GM21825 (cell line): ENCODE measurements at regions not wholly inside any gene's neighbourhood (a gene's known extent, or its start where the extent isn't known, plus 50 kb on each side); places are given as distances from the start of the nearest gene placed in this dataset.

Experiments
- ATAC-seq: cut with Tn5 transposase; IDR thresholded peaks from one replicate; pipeline ENCODE4 v1.9.1; 2021; ENCODE audit warnings: mild to moderate bottlenecking, moderate library complexity; ENCODE audit not compliant: unreplicated experiment

DNA sequence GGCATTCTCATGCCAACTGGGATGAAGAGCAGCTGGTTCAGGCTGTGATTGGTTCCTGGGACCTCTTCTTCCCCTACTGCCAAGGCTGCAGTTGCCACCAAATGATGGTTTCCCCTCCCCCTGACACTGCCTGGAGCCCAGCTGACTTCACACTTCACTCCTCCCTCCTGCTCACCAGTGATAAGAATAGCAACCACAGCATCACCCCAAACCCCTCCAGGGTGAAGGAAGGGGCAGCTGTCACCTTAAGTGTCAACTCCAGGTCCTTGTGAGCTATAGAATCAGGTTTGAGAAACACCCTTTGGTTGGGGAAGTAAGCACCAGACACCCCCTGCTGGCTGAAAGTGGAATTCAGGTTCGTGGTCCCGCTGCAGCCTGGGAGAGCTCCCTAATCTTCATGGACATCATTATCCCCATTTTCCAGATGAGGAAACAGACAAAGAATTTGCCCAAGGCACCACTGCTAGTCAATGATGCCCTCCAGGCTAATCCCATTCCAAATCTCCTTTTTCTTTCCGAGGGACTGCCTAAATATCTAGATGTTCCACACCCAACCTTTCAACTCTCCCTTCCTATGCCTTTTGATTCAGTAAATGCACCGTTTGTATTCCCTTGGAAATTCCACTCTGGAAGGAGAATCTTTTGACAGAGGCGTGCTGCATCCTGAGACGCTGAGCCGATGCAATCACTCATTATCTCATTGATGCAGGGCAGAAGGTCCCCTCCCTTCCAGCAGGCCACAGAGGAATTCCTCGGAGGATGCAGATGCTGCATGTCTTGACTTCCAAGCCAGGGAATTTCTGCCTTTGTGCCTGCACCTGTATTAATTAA lies 50.6 kb upstream of the UQCRFS1 start:
- ATAC-seq, result no peak

DNA sequence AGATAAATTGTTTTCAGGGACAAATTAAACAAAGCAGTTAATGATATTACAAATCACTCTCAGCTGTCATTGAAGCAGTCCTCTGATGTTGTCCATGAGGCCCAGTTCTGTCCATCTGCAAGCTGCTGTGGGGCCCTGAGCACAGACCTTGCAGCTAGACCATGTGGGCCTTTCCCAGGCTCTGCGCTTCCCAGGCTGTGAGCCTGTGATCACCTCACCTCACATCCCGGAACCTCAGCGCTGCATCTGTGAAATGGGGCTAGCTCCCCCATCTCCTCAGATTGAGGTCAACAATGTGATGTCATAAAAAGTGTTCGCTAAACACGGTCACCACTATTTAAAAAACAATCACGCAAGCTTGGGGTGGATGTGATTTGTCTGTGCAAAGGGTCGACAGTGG lies 51.9 kb upstream of the UQCRFS1 start:
- no peak for ATAC-seq

DNA sequence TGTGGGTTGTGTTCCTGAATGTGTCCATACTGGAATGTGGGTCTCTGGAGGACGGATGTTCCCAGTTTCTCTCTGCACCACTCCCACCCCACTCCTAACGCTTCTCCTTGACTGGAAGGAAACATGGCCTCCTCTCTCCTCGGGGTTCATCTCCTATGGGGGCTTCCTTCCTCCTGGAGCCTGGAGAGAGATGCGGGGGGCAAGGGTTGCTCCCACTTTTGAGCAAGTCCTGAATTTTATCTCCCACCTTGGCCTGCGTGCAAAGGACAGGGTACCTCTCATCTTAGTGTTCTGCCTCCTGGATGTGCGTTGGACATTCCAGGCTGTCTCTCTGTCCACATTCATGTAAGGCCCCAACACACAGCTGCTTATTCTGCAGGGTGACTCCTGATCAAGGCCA lies 52.5 kb upstream of the UQCRFS1 start:
- no peak for ATAC-seq

DNA sequence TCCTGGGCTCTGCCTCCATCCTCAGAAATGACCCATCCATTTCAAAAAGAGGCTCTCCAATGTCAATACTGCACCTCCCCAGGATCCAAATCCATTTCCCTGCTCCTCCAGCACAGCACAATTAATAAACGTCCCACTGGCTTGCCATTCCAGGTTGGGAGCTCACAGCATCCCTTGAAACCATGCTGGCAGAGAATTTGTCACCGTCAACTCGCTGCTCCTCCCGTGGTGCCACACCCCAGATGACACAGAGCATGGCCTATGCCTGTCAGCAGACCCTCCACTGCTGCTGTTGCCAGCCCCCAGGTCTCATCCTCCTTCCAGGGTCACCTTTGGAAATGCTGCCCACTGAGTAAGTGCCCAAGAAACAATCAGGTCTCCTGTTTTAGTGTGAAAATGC lies 53.0 kb upstream of the UQCRFS1 start:
- ATAC-seq, result no peak

DNA sequence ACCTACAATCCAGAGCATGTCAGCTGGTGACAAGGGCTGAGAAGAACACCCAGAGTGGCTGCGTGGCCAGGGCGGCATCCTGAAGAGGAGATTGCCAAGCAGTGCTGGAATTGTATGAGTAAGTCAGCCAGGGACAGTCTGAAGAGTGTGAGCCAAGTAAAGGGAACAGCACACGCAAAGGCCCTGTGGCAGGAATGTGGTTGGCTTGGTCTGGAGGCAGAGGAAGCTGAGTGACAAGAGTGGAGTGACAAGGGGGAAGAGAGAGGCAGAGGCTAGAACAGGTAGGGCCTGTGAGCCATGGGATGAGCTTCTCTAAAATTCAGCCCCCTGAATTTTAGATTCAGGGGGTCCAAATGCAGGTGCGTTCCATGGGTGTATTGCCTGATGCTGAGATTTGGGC lies 53.7 kb upstream of the UQCRFS1 start:
- no peak for ATAC-seq

DNA sequence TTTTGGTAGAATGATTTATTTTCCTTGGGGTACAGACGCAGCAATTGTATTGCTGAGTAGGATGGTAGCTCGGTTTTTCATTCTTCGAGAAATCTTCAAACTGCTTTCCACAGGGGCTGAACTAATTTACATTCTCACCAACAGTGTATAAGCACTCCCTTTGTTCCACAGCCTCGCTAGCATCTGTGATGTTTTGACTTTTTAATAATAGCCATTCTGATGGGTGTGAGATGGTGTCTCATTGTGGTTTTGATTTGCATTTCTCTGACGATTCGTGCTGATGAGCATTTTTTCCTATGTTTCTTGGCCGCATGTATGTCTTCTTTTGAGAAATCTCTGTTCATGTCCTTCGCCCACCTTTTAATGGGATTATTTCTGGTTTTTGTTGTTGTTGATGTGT lies 54.8 kb upstream of the UQCRFS1 start:
- no peak for ATAC-seq

DNA sequence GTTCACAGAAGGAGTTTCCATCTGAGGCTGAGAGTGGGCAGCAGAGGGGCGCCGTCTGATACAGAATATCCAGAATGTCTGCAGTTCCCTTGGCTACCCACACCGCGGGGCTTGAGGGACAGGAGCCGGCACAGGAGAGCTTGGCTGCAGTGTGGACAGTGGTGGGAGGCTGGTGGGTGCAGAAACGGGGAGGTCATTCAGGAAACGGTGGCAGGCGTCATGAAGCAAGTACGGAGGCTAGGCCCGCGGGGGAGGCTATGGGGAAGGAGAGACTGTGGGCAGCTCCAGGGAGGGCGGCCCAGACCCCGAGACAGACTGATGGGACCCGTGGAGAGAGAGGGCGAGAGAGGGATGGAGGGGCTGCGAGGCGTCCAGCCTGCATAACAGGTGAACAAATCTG lies 55.2 kb upstream of the UQCRFS1 start:
- ATAC-seq, result no peak

DNA sequence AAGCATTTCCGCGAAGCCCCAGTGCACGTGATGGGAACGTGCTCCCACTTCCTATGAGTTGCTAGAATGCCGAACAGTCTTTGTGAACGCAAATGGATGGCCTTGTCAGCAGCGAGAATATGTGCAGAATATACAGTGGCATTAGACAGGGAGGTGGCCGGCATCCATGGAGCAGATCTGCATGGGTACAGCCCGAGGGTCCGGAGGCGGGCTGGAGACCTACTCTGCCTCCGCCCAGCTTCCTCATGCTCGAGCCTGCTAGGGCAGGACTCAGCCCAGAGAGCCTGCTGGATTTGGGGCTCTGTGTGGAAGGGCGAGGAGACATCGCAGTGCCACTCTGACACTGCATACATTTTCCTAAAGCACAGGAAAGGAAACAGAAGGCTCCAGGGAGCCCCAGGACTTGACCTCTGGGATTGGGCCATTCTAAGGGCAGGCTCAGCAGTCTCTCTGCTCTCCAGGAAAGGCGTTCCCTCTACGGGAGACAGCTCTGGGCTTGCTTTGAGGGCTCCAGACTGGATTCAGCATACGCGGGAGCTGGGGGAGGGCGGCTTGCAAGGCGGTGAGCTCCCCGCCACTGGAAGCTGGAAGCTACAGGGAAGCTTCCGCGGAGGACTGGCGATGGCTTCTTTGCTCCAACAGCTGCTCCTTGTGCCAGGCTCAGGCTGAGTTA lies 55.9 kb upstream of the UQCRFS1 start:
- ATAC-seq, result no peak

DNA sequence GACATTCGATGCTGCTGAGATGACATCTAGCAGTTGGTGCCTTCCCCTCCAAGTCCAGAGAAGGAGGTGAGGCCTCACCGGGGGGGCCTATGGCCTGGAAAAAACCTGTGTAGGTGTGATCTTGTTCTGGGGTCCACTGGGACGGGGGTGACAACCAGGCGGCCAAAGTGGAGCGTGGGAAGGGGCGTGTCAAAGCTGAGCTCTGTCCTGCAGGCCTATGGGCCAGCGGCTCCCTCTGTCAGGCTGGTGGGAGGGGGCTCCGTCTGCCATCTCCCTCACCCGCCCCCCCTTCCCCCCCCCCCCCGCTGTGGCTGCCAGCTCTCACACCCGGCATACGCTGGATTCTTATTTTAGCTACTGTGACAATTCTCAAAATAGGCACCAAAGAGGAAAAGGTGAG lies 56.7 kb upstream of the UQCRFS1 start:
- no peak for ATAC-seq

DNA sequence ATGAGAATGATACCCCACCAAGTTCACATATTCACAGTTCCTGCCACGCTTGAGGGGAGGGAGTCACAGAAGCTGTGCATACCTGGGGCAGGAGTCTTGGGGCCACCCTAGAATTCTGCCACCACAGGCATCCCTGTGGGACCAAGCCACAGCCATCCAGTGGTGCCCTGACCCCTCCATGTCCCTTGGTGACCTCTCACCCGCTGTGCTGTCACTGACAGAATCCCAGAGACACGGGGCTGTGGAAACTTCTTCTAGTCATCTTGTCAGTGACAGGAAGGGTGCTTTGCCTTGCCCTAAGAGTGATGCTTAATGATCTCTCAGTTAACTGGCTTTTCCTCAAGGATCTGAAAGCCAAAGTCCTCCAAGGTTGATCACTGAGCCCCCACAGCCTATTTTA lies 58.4 kb upstream of the UQCRFS1 start:
- ATAC-seq, result no peak

DNA sequence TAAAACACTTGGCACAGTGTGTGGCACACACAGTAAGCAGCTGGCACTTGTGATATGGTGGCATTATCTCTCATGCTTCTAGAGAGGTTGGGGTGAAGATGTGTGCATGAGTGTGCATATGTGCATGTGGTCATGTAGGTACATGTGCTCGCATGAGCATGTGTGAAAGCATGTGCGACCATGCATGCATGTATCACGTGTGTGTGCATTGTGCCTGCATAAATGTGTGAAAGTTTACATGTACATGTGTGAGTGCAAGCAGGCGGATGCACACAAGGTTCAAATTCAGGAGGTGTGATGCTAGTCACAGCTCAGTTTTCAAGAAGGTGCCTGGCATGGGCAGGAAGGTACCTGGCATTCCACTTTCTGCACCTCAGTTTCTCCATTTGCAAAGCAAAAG lies 59.0 kb upstream of the UQCRFS1 start:
- ATAC-seq, result no peak

DNA sequence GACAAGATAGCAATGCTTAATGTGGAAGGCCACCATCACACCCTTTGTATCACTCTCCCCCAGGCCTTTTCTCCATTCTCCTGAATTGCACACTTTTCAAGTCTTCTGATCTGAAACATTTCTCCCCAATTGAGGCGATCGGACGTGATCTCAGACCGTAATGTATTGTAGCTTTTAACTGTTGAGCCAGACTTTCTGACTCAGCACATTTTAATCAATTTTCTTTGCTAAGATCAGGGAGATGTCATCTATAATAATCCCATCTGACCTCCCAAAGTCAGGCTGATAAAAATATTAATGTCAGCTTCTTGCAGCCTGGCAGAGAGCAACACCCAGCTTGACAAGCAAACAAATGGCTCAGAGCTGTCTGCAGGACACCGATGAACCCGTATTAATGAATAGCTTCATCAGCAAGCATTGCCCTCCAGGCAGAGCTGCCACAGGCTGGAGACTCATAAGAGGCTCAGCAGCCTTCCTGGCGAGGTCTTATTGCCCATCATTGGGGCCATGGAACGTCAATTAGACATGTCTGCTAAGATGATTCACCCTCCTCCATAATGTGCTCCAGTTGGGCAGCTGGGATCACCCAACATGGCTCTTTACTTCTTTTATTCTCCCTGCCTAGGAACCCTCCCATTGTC lies 60.2 kb upstream of the UQCRFS1 start:
- ATAC-seq, result no peak

DNA sequence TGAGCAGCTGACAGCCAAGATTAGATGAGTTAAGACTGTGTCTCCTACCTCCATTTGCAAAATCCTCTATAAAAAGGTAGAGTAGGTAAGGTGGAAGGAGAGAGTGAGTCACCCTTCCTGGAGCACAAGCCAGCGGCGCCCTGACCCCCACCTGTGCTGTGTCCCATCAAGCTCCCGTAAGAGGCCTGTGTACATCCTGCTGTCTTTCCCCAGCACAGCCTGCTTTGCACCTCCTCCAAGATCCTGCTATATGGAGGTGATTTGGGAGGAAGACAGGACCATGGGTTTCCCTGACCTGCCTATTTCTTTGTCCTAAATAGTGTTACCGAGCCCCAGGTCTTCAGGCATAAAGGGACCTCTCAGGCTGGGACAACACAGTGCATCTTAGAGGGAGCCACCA lies 62.3 kb upstream of the UQCRFS1 start:
- ATAC-seq, result no peak

DNA sequence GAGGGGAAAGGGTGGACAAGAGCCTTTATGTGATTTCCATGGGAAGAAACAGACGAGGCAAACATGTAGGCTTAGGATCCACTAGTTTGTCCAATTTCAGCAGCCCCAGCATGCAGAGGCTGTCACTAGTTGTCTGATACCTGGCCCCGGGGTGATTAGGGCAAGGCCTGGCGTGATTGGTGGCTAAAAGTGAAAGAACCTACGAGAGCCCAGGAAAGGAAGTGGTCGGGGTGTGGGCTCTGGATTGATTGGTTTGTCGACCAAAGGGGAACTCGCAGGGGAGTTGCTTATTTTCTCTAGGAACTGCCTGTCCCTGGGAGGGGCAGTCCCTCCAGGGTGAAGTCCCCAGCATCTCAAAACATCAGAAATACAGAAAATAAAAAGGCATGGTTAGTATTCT lies 64.2 kb upstream of the UQCRFS1 start:
- ATAC-seq, result peak; percentile 98

DNA sequence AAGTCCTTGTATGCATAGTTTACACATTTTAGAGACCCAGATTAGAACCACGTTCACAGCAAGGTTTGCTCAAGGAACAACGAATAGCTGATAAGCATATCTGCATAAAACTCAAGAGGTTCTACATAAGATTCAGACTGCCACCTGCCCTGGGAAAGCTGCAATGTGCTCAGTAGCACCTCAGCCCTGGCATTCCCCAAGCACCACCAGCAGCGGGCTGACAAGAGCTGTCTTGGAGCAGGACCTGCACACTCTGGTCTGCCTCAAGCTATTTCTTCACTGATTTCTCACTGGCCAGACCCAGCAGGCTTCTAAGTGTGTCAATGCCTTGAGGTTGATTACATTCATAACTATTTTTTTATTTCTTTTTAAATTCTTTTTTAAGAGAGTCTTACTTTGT lies 65.8 kb upstream of the UQCRFS1 start:
- ATAC-seq, result no peak

DNA sequence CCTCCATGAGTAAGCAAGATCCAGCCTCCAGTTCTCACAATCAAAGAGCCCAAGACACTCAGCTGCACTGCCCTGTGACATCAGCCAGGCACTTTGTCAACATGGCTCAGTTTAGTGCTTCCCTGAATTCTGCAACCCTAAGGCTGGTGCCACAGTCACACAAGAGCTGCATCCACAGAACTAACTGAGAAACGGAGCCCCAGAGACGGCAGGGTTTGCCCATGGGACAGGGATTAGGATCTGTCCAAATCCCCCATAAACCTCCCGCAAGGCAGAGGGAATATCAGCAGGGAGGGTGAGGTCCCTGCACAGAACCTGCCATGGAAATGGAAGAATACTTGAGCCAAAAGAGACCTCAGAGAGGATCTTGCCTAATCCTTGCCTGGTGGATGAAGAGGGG lies 70.4 kb upstream of the UQCRFS1 start:
- no peak for ATAC-seq

DNA sequence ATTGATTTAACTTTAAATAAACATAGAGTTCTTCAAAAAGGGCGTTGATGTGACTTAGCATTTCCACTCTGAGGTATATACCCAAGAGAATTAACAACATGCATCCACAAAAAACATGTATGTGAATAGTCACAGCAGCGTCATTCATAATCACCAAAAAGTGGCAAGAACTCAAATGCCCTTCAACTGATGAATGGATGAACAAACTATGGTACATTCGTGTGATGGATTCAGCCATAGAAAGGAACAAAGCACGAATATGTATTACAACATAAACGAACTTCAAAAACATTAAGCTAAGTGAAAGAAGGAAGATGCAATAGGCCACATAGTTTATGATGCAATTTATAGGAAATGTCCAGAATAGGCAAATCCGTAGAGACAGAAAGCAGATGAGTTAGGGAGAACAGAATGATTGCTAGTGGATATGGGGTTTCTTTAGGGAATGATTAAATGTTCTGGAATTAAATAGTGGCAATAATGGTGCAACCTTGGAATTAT lies 72.3 kb upstream of the UQCRFS1 start:
- ATAC-seq, result no peak

DNA sequence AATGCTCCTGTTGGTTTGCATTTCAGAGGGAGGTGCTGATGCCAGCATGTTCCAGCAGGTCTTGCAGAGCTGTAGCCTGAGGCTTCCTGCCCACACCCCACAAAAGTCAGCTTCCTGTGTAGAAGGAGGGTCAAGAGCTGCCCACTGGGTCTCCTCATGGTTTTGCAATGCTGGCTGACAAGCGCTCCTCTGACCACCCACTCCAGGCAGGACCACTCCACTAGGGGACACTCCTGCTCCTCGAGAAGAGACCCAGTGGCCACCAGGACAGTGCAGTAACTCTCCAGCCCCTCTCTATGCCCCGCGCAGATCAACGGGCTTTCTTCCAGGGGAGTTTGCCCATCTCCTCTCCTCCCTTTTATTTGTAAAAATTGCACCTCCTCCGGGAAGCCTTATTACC lies 72.9 kb upstream of the UQCRFS1 start:
- ATAC-seq, result no peak

DNA sequence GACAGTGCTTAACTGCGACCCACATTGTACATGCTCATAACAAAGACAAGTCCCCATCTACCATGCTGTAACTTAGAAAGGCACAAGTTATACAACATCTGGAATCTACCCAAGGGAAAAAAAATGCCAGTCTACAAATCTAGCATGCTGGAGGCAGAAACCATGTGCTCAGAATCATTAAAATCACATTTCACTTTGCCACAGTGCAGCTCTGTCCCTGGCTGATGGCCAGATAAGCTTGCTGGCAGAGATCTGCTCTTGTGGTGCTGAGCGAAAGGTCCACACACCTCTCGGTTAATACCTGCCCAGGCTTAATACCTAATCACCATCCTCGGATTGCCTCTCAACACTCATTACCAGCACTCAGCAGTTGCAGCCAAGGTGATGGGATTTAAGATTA lies 74.1 kb upstream of the UQCRFS1 start:
- ATAC-seq, result no peak

DNA sequence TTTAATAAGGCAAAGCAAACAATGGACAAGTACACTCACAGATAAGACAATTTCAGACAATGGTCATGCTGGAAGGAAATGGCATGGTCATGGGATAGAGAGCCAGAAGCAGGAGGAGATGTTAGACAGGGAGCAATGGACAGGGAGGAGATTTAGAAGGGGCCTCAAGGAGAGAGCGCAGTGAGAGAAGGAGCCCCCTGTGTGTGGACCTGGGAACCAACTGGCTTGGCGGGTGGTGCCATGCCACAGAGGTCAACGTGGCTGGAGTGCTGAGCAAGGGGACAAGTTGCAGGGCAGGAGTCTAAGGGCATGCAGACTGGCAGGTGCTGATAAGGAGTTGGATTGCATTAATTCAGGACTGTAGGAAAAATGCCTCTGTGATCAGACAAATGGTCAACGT lies 75.3 kb upstream of the UQCRFS1 start:
- no peak for ATAC-seq

DNA sequence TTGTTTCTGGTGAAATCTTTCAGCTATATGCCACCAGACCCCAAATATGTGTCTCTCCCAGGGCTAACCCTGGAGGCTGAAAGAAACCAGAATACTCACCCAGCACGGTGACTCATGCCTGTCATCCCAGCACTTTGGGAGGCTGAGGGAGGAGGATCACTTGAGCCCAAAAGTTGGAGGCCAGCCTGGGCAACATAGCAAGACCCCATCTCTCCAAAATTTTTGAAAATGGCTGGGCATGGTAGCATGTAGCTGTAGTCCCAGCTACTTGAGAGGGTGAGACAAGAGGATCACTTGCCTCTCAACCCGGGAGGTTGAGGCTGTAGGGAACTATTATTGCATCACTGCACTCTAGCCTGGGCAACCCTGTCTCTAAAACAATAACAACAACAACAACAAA lies 76.1 kb upstream of the UQCRFS1 start:
- no peak for ATAC-seq

DNA sequence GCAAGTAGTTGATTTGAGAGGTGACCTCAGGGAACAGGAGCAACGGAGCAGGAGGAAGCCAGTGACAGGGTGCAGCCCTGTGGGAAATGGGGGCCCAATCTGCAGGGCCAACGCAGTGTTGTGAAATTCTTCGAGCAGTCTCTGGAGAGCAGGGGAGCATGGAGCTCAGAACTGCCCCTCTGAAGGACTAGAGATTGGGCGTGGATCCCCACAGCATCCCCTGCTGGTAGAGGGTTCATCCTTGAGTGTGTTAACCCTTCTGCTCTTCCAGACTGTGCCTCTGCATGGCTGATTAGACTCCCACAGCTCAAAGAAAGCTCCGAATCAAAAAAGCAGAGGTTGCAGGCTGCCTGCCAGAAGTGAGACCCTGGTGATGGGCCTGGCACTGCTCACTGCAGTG lies 77.9 kb upstream of the UQCRFS1 start:
- no peak for ATAC-seq
